Colonic mucosa (tissue), 4 donors: ENCODE measurements at regions not wholly inside any gene's neighbourhood (a gene's known extent, or its start where the extent isn't known, plus 50 kb on each side); places are given as distances from the start of the nearest gene placed in this dataset.

ENCODE experiments used
- DNase-seq: peaks from one replicate; pipeline ENCODE4 v3.0.0-alpha.2; 2020
- H3K27ac ChIP-seq: fragments of 200-600 bp; one replicate; pipeline ENCODE4 v1.8.0; 2021
- H3K27me3 ChIP-seq: fragments of 200-600 bp; one replicate; pipeline ENCODE4 v1.8.0; 2021
- H3K36me3 ChIP-seq: fragments of 200-600 bp; one replicate; pipeline ENCODE4 v1.8.0; 2021
- H3K4me1 ChIP-seq: fragments of 200-600 bp; one replicate; pipeline ENCODE4 v1.8.0; 2021; ENCODE audit warnings: mild to moderate bottlenecking
- H3K4me3 ChIP-seq: fragments of 200-600 bp; one replicate; pipeline ENCODE4 v1.8.0; 2021
- H3K9ac ChIP-seq, 2 donors: one replicate each; pipeline ENCODE4 v1.7.0; 2013; ENCODE audit warnings: control low read depth in 2 of 2, low read depth in 2 of 2, low read length in 2 of 2
- H3K9me3 ChIP-seq: fragments of 200-600 bp; one replicate; pipeline ENCODE4 v1.8.0; 2021
- CTCF ChIP-seq: fragments of 200-600 bp; IDR thresholded peaks from one replicate; pipeline ENCODE4 v1.8.0; 2022; ENCODE audit warnings: antibody characterized with exemption, mild to moderate bottlenecking
- intact Hi-C: fragments of 100-400 bp; cut with DNase I; formaldehyde crosslinking; loops from one replicate; pipeline ENCODE4 v1.14.1; 2022
- donor health status: healthy.
- donor health status: DM: no; HTN: no; CAD: no.
- donor health status: DM: no; HTN: no; CAD: no.

- intact Hi-C loops: no loop called here
- Histone ChIP-seq H3K27ac (no peak overlapping the region), H3K36me3 (no peaks in the 10 kb centered on the region), H3K9me3 (no peaks in the 10 kb centered on the region), H3K9ac (no peak overlapping the region), H3K4me3 (no peak overlapping the region), H3K27me3 (no peaks in the 10 kb centered on the region), H3K4me1 (no peaks in the 10 kb centered on the region)
- TF ChIP-seq CTCF: no peak
- DNase-seq: no peak
These were observed 54.6 kb upstream of the BMPER start for GRCh38 chr7:33850768-33851167.

- TF ChIP-seq CTCF: no peak
- intact Hi-C loops: no loop called here
- no peak for DNase-seq
- Histone ChIP-seq H3K36me3 (no peaks in the 10 kb centered on the region), H3K4me1 (no peaks in the 10 kb centered on the region), H3K27ac (no peak overlapping the region), H3K9me3 (no peaks in the 10 kb centered on the region), H3K27me3 (no peaks in the 10 kb centered on the region), H3K4me3 (no peak overlapping the region), H3K9ac (no peak overlapping the region)
These were observed 52.5 kb upstream of the BMPER start for GRCh38 chr7:33852838-33853237.

GRCh38 chr7:33853361-33854062 is 51.8 kb upstream of the BMPER start:
- DNase-seq: no peak
- Histone ChIP-seq H3K36me3 (no peaks in the 10 kb centered on the region), H3K4me1 (no peaks in the 10 kb centered on the region), H3K27me3 (no peaks in the 10 kb centered on the region), H3K9ac (no peak overlapping the region), H3K27ac (no peak overlapping the region), H3K9me3 (no peaks in the 10 kb centered on the region), H3K4me3 (no peak overlapping the region)
- no peak for TF ChIP-seq CTCF
- intact Hi-C loops: no loop called here

- Histone ChIP-seq H3K4me3 (no peak overlapping the region), H3K4me1 (no peaks in the 10 kb centered on the region), H3K27me3 (no peaks in the 10 kb centered on the region), H3K9ac (no peak overlapping the region), H3K36me3 (no peaks in the 10 kb centered on the region), H3K27ac (no peak overlapping the region), H3K9me3 (no peaks in the 10 kb centered on the region)
- TF ChIP-seq CTCF: no peak
- DNase-seq: no peak
- intact Hi-C loops: no loop called here
These were observed 51.2 kb upstream of the BMPER start for GRCh38 chr7:33854178-33854577.

- no peaks in the 10 kb centered on the region for H3K27me3 ChIP-seq
- no peaks in the 10 kb centered on the region for H3K36me3 ChIP-seq
- intact Hi-C loops: no loop called here
- no peak for TF ChIP-seq CTCF
- no peak overlapping the region for H3K9ac ChIP-seq
- H3K27ac ChIP-seq: no peak overlapping the region
- H3K4me3 ChIP-seq: no peak overlapping the region
- no peak for DNase-seq
- H3K9me3 ChIP-seq: no peaks in the 10 kb centered on the region
- H3K4me1 ChIP-seq: no peaks in the 10 kb centered on the region
These were observed 50.5 kb upstream of the BMPER start for GRCh38 chr7:33854801-33855350.
